ENCODE measurements at regions not wholly inside any gene's neighbourhood (a gene's known extent, or its start where the extent isn't known, plus 50 kb on each side); places are given as distances from the start of the nearest gene placed in this dataset.

DNA sequence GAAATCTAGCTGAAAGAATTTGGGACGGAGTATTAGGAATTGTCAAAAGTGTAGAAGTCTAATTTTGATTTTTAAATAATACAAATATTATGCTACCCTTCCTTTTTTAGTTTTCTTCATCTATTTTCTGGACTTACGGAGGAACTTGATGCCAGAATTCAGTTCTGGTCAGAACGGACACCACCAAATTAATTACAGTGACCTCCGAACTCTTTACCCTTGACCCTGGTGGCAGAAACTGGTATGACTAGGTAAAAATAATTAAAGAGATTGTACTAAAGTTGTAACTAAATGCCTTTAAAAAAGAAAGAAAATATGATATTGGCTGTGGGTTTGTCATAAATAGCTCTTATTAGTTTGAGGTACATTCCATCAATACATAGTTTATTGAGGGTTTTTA is 751.1 kb upstream of the MAP3K7 start:
- DNase-seq (ENCODE audit: low read depth in 1 of 2, low spot score in 1 of 2): no peak
- Histone ChIP-seq H3K27ac (replicated peaks) (no peak overlapping the region), H3K27me3 (ENCODE audit: insufficient read depth, poor library complexity, severe bottlenecking) (no peaks in the 10 kb centered on the region), H3K4me3 (replicated peaks; ENCODE audit: insufficient read depth, low read length) (no peak overlapping the region)
- TF ChIP-seq GABPA (IDR thresholded peaks at IDR 0.05; ENCODE audit: low read depth) (no peak), POLR2AphosphoS5 (IDR thresholded peaks at IDR 0.05; ENCODE audit: low read depth) (no peak), REST (IDR thresholded peaks at IDR 0.05; ENCODE audit: insufficient replicate concordance, low read depth) (no peak), CTCF (IDR thresholded peaks at IDR 0.05; ENCODE audit: insufficient read depth, low read length) (no peak)

DNA sequence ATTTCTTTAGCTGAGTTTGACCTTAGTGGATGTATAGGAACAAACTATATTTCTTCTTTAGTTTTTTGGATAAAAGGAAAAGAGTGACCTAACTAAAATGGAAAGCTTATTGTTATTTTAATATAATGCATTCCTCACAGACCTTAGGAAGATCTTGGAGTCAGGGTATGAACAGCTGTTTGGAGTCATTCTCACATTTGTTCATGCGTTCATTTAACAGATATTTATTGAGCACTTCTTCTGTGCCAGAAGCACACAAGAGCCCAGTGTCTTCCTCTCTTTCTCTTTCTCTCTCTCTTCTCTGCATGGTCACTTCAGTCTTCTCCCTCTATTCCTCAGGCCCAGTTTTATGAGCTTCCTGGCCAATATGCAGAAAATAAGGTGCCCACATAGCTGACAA is 744.0 kb upstream of the MAP3K7 start:
- no peak for DNase-seq (ENCODE audit: low read depth in 1 of 2, low spot score in 1 of 2)
- H3K4me3 ChIP-seq (replicated peaks; ENCODE audit: insufficient read depth, low read length): no peak overlapping the region
- H3K27me3 ChIP-seq (ENCODE audit: insufficient read depth, poor library complexity, severe bottlenecking): no peaks in the 10 kb centered on the region
- H3K27ac ChIP-seq (replicated peaks): no peak overlapping the region
- TF ChIP-seq GABPA (IDR thresholded peaks at IDR 0.05; ENCODE audit: low read depth): no peak
- no peak for TF ChIP-seq CTCF (IDR thresholded peaks at IDR 0.05; ENCODE audit: insufficient read depth, low read length)
- no peak for TF ChIP-seq REST (IDR thresholded peaks at IDR 0.05; ENCODE audit: insufficient replicate concordance, low read depth)
- TF ChIP-seq SPI1 (IDR thresholded peaks at IDR 0.05; ENCODE audit: borderline replicate concordance, low read depth): no peak
- TF ChIP-seq POLR2AphosphoS5 (IDR thresholded peaks at IDR 0.05; ENCODE audit: low read depth): no peak

- Histone ChIP-seq H3K4me3 (replicated peaks; ENCODE audit: insufficient read depth, low read length) (no peak overlapping the region), H3K27me3 (ENCODE audit: insufficient read depth, poor library complexity, severe bottlenecking) (no peaks in the 10 kb centered on the region), H3K27ac (replicated peaks) (no peak overlapping the region)
- DNase-seq (ENCODE audit: low read depth in 1 of 2, low spot score in 1 of 2): no peak
- no peak for TF ChIP-seq SPI1 (IDR thresholded peaks at IDR 0.05; ENCODE audit: borderline replicate concordance, low read depth)
Measured at GRCh38 chr6:91328241-91328640, 741.4 kb upstream of the MAP3K7 start.

GRCh38 chr6:91324711-91325110 is 737.8 kb upstream of the MAP3K7 start:
- no peak for DNase-seq (ENCODE audit: low read depth in 1 of 2, low spot score in 1 of 2)
- no peaks in the 10 kb centered on the region for H3K27me3 ChIP-seq (ENCODE audit: insufficient read depth, poor library complexity, severe bottlenecking)
- no peak for TF ChIP-seq SPI1 (IDR thresholded peaks at IDR 0.05; ENCODE audit: borderline replicate concordance, low read depth)
- no peak for TF ChIP-seq POLR2AphosphoS5 (IDR thresholded peaks at IDR 0.05; ENCODE audit: low read depth)
- TF ChIP-seq GABPA (IDR thresholded peaks at IDR 0.05; ENCODE audit: low read depth): no peak
- TF ChIP-seq REST (IDR thresholded peaks at IDR 0.05; ENCODE audit: insufficient replicate concordance, low read depth): no peak
- no peak for TF ChIP-seq CTCF (IDR thresholded peaks at IDR 0.05; ENCODE audit: insufficient read depth, low read length)
- no peak overlapping the region for H3K27ac ChIP-seq (replicated peaks)
- no peak overlapping the region for H3K4me3 ChIP-seq (replicated peaks; ENCODE audit: insufficient read depth, low read length)
